Suprapubic skin (tissue), 4 donors: ENCODE measurements at regions not wholly inside any gene's neighbourhood (a gene's known extent, or its start where the extent isn't known, plus 50 kb on each side); places are given as distances from the start of the nearest gene placed in this dataset.

ENCODE experiments used
- EP300 ChIP-seq: sonication (generic); formaldehyde crosslinking; IDR thresholded peaks from one replicate; pipeline ENCODE4 v1.6.1; 2017; ENCODE audit warnings: antibody characterized with exemption
- POLR2AphosphoS5 ChIP-seq, 3 donors: sonication (generic); formaldehyde crosslinking; IDR thresholded peaks; one replicate each; pipeline ENCODE4 v1.6.1; 2017; ENCODE audit warnings: antibody characterized with exemption in 3 of 3

GRCh38 chr18:25409971-25410370, 58.0 kb upstream of the ZNF521 start:
- no peak for TF ChIP-seq POLR2AphosphoS5 (IDR thresholded peaks at IDR 0.05)
- no peak for TF ChIP-seq EP300
